Liver (tissue), 8 donors: ENCODE measurements at regions not wholly inside any gene's neighbourhood (a gene's known extent, or its start where the extent isn't known, plus 50 kb on each side); places are given as distances from the start of the nearest gene placed in this dataset.
"Not testable (repeated sequence)": the region's sequence is repeated elsewhere in the genome, so short reads cannot be mapped to it uniquely, and the experiment has no call there.

Experiments used
- DNase-seq: peaks from one replicate; pipeline ENCODE4 v3.0.0-alpha.2; 2017; ENCODE audit warnings: low spot score
- H3K27ac ChIP-seq, 2 donors: one replicate each; pipeline ENCODE4 v1.7.0; 2013; ENCODE audit warnings: inconsistent platforms in 2 of 2, low read length in 2 of 2, control low read depth in 1 of 2, low read depth in 1 of 2, mild to moderate bottlenecking in 1 of 2
- H3K27me3 ChIP-seq, 4 donors: one replicate each; pipeline versions ENCODE4 v1.6.1 to v1.7.0; 2013; ENCODE audit warnings: low read length in 3 of 4, inconsistent platforms in 1 of 4, mild to moderate bottlenecking in 1 of 4, moderate library complexity in 1 of 4; ENCODE audit not compliant: control insufficient read depth in 4 of 4, insufficient read depth in 4 of 4
- H3K36me3 ChIP-seq, 4 donors: one replicate each; pipeline versions ENCODE4 v1.6.1 to v1.7.0; 2013; ENCODE audit warnings: low read length in 3 of 4, mild to moderate bottlenecking in 3 of 4, low read depth in 1 of 4, moderate library complexity in 1 of 4; ENCODE audit not compliant: control insufficient read depth in 4 of 4, insufficient read depth in 3 of 4
- H3K4me1 ChIP-seq, 4 donors: one replicate each; pipeline versions ENCODE4 v1.6.1 to v1.7.0; 2013; ENCODE audit warnings: low read length in 3 of 4, mild to moderate bottlenecking in 3 of 4, moderate library complexity in 1 of 4; ENCODE audit not compliant: control insufficient read depth in 4 of 4, insufficient read depth in 4 of 4
- H3K4me3 ChIP-seq, 3 donors: one replicate each; pipeline versions ENCODE4 v1.6.1 to v1.7.0; 2013; ENCODE audit warnings: low read length in 3 of 3, control low read depth in 1 of 3, low read depth in 1 of 3, mild to moderate bottlenecking in 1 of 3
- H3K9ac ChIP-seq, 2 donors: one replicate each; pipeline ENCODE4 v1.7.0; 2013; ENCODE audit warnings: low read length in 2 of 2, mild to moderate bottlenecking in 2 of 2, moderate library complexity in 2 of 2, control low read depth in 1 of 2, low read depth in 1 of 2
- H3K9me3 ChIP-seq, 4 donors: one replicate each; pipeline versions ENCODE4 v1.6.1 to v1.7.0; 2013; ENCODE audit warnings: low read length in 3 of 4; ENCODE audit not compliant: control insufficient read depth in 4 of 4
- ATF3 ChIP-seq: IDR thresholded peaks from 2 replicates; pipeline ENCODE4 v1.6.1; 2016; ENCODE audit warnings: antibody characterized with exemption
- CTCF ChIP-seq: fragments of 150-350 bp; IDR thresholded peaks from 2 replicates; pipeline ENCODE4 v1.5.1; 2017; ENCODE audit warnings: improper control_type of control experiment, low read depth, low read length; ENCODE audit not compliant: missing input control
- EGR1 ChIP-seq, 2 donors: IDR thresholded peaks; 2 replicates each; pipeline ENCODE4 v1.6.1; 2016 to 2018; ENCODE audit warnings: antibody characterized with exemption in 2 of 2, low read depth in 2 of 2
- FOXA1 ChIP-seq: IDR thresholded peaks from 2 replicates; pipeline ENCODE4 v1.6.1; 2016; ENCODE audit warnings: antibody characterized with exemption
- FOXA2 ChIP-seq: IDR thresholded peaks from 2 replicates; pipeline ENCODE4 v1.6.1; 2016; ENCODE audit warnings: antibody characterized with exemption
- GABPA ChIP-seq, 2 donors: IDR thresholded peaks in 1 of 2; conservative IDR thresholded peaks in 1 of 2; 2 replicates each; pipeline ENCODE4 v1.6.1; 2016; ENCODE audit warnings: antibody characterized with exemption in 2 of 2, mild to moderate bottlenecking in 1 of 2, moderate library complexity in 1 of 2
- HNF4G ChIP-seq: IDR thresholded peaks from 2 replicates; pipeline ENCODE4 v1.6.1; 2016; ENCODE audit warnings: antibody characterized with exemption
- JUND ChIP-seq, 2 donors: IDR thresholded peaks; 2 replicates each; pipeline ENCODE4 v1.6.1; 2016; ENCODE audit warnings: antibody characterized with exemption in 2 of 2
- MAX ChIP-seq: IDR thresholded peaks from 2 replicates; pipeline ENCODE4 v1.6.1; 2016; ENCODE audit warnings: antibody characterized with exemption
- RAD21 ChIP-seq, 2 donors: IDR thresholded peaks; 2 replicates each; pipeline ENCODE4 v1.6.1; 2016; ENCODE audit warnings: antibody characterized with exemption in 2 of 2, mild to moderate bottlenecking in 2 of 2
- RXRA ChIP-seq, 2 donors: IDR thresholded peaks; 2 replicates each; pipeline ENCODE4 v1.6.1; 2017 to 2018; ENCODE audit warnings: antibody characterized with exemption in 2 of 2, mild to moderate bottlenecking in 1 of 2
- SP1 ChIP-seq: IDR thresholded peaks from 2 replicates; pipeline ENCODE4 v1.6.1; 2018; ENCODE audit warnings: antibody characterized with exemption, mild to moderate bottlenecking
- TAF1 ChIP-seq: conservative IDR thresholded peaks from 2 replicates; pipeline ENCODE4 v1.6.1; 2016; ENCODE audit warnings: antibody characterized with exemption, mild to moderate bottlenecking
- YY1 ChIP-seq: IDR thresholded peaks from 2 replicates; pipeline ENCODE4 v1.6.1; 2016; ENCODE audit warnings: antibody characterized with exemption, mild to moderate bottlenecking
- ZBTB33 ChIP-seq: IDR thresholded peaks from 2 replicates; pipeline ENCODE4 v1.6.1; 2016; ENCODE audit warnings: antibody characterized with exemption
- WGBS: extraction: QIAGEN DNeasy Blood & Tissue Kit; methylation state at CpG from one replicate; pipeline ENCODE4 v1.1.7; 2013; 5-methylcytosine and 5-hydroxymethylcytosine counted together
- donor health status: healthy.
- donor health status: healthy.
- donor health status: healthy.
- donor health status: healthy.
- donor health status: healthy.

- H3K9me3 ChIP-seq = no peaks in the 10 kb centered on the region
- H3K9ac ChIP-seq = no peak overlapping the region
- no peak overlapping the region for H3K4me3 ChIP-seq
- no peaks in the 10 kb centered on the region for H3K27me3 ChIP-seq
- no peak overlapping the region for H3K27ac ChIP-seq
- TF ChIP-seq JUND (IDR thresholded peaks at IDR 0.05) (no peak), RXRA (IDR thresholded peaks at IDR 0.05) (no peak), ZBTB33 (no peak), EGR1 (IDR thresholded peaks at IDR 0.05; ENCODE audit: low read depth in 2 of 2) (no peak), FOXA1 (no peak), MAX (no peak), TAF1 (no peak), CTCF (no peak)
- no peaks in the 10 kb centered on the region for H3K36me3 ChIP-seq
- no peak for DNase-seq
- WGBS = 95% methylated on average over 1 of the region's 1 CpG
- H3K4me1 ChIP-seq = no peaks in the 10 kb centered on the region
These were observed 78.4 kb upstream of the CCDC179 start for GRCh38 chr11:22938691-22939090.

GRCh38 chr11:22941544-22941943, 81.3 kb upstream of the CCDC179 start:
- H3K9ac ChIP-seq, H3K27me3 ChIP-seq, H3K4me1 ChIP-seq, H3K36me3 ChIP-seq, H3K9me3 ChIP-seq, H3K4me3 ChIP-seq, H3K27ac ChIP-seq, DNase-seq: not testable (repeated sequence)
- WGBS = 95% methylated on average over 3 of the region's 3 CpGs

- no peak overlapping the region for H3K27ac ChIP-seq
- H3K4me1 ChIP-seq = no peaks in the 10 kb centered on the region
- no peaks in the 10 kb centered on the region for H3K27me3 ChIP-seq
- no peak for DNase-seq
- H3K36me3 ChIP-seq = no peaks in the 10 kb centered on the region
- H3K9ac ChIP-seq = no peak overlapping the region
- no peak overlapping the region for H3K4me3 ChIP-seq
- 64% methylated on average over 1 of the region's 1 CpG for WGBS
- H3K9me3 ChIP-seq = no peaks in the 10 kb centered on the region
- TF ChIP-seq ZBTB33 (no peak), SP1 (no peak), MAX (no peak), TAF1 (no peak), ATF3 (no peak), EGR1 (IDR thresholded peaks at IDR 0.05; ENCODE audit: low read depth in 2 of 2) (no peak), HNF4G (no peak), GABPA (IDR thresholded peaks at IDR 0.05 in 1 of 2, conservative IDR thresholded peaks at IDR 0.05 in 1 of 2) (no peak), RAD21 (IDR thresholded peaks at IDR 0.05) (no peak), CTCF (no peak), JUND (IDR thresholded peaks at IDR 0.05) (no peak), FOXA2 (no peak), RXRA (IDR thresholded peaks at IDR 0.05) (no peak), YY1 (no peak), FOXA1 (no peak)
These were observed 97.5 kb upstream of the CCDC179 start for GRCh38 chr11:22957786-22958185.
